Brain microvascular endothelial cell (primary cell): ENCODE measurements at regions not wholly inside any gene's neighbourhood (a gene's known extent, or its start where the extent isn't known, plus 50 kb on each side); places are given as distances from the start of the nearest gene placed in this dataset.
"Not testable (repeated sequence)": the region's sequence is repeated elsewhere in the genome, so short reads cannot be mapped to it uniquely, and the experiment has no call there.

ENCODE experiments used
- DNase-seq: peaks from one replicate; pipeline ENCODE4 v3.0.0-alpha.2; 2020
- H3K27ac ChIP-seq: fragments of 250-450 bp; sonication (Bioruptor Pico); 2 replicates; pipeline ENCODE4 v1.5.1; 2020; ENCODE audit warnings: mild to moderate bottlenecking, moderate library complexity
- H3K27me3 ChIP-seq: fragments of 250-450 bp; sonication (Bioruptor Pico); replicated peaks from 2 replicates; pipeline ENCODE4 v1.5.1; 2020; ENCODE audit warnings: mild to moderate bottlenecking
- H3K36me3 ChIP-seq: fragments of 250-450 bp; sonication (Bioruptor Pico); replicated peaks from 2 replicates; pipeline ENCODE4 v1.5.1; 2020; ENCODE audit warnings: mild to moderate bottlenecking
- H3K4me3 ChIP-seq: 2 replicates; pipeline ENCODE4 v1.5.1; 2011; ENCODE audit warnings: low read depth, mild to moderate bottlenecking, control low read depth, low read length, moderate library complexity
- in situ Hi-C: cut with HindIII; loops from 2 replicates; pipeline ENCODE4 v1.10.0; 2017; ENCODE audit warnings: low sequenced_read_pairs, low pct_ligation_motif_present
- TF ChIP-seq, protein P1 (sequence below): IDR thresholded peaks from 2 replicates; pipeline ENCODE4 v1.5.1; 2011; ENCODE audit warnings: low read depth, mild to moderate bottlenecking, moderate library complexity, low read length, control low read depth, inconsistent platforms; ENCODE audit errors: missing control alignments

- no peak for DNase-seq
- Histone ChIP-seq H3K27ac (no peak overlapping the region), H3K36me3 (no peaks in the 10 kb centered on the region), H3K27me3 (no peaks in the 10 kb centered on the region), H3K4me3 (no peak overlapping the region)
- TF ChIP-seq, protein P1, sequence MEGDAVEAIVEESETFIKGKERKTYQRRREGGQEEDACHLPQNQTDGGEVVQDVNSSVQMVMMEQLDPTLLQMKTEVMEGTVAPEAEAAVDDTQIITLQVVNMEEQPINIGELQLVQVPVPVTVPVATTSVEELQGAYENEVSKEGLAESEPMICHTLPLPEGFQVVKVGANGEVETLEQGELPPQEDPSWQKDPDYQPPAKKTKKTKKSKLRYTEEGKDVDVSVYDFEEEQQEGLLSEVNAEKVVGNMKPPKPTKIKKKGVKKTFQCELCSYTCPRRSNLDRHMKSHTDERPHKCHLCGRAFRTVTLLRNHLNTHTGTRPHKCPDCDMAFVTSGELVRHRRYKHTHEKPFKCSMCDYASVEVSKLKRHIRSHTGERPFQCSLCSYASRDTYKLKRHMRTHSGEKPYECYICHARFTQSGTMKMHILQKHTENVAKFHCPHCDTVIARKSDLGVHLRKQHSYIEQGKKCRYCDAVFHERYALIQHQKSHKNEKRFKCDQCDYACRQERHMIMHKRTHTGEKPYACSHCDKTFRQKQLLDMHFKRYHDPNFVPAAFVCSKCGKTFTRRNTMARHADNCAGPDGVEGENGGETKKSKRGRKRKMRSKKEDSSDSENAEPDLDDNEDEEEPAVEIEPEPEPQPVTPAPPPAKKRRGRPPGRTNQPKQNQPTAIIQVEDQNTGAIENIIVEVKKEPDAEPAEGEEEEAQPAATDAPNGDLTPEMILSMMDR, result no peak
- in situ Hi-C loops, result no loop called here
Observed at GRCh38 chr2:39922679-39923405, 143.8 kb upstream of the THUMPD2 start.

- H3K27ac ChIP-seq, result no peak overlapping the region
- TF ChIP-seq, protein P1, result no peak
- no peaks in the 10 kb centered on the region for H3K36me3 ChIP-seq
- DNase-seq, result no peak
- no peak overlapping the region for H3K4me3 ChIP-seq
- no peaks in the 10 kb centered on the region for H3K27me3 ChIP-seq
- in situ Hi-C loops, result no loop called here
Observed at GRCh38 chr2:39920307-39920801, 141.3 kb upstream of the THUMPD2 start.

DNA sequence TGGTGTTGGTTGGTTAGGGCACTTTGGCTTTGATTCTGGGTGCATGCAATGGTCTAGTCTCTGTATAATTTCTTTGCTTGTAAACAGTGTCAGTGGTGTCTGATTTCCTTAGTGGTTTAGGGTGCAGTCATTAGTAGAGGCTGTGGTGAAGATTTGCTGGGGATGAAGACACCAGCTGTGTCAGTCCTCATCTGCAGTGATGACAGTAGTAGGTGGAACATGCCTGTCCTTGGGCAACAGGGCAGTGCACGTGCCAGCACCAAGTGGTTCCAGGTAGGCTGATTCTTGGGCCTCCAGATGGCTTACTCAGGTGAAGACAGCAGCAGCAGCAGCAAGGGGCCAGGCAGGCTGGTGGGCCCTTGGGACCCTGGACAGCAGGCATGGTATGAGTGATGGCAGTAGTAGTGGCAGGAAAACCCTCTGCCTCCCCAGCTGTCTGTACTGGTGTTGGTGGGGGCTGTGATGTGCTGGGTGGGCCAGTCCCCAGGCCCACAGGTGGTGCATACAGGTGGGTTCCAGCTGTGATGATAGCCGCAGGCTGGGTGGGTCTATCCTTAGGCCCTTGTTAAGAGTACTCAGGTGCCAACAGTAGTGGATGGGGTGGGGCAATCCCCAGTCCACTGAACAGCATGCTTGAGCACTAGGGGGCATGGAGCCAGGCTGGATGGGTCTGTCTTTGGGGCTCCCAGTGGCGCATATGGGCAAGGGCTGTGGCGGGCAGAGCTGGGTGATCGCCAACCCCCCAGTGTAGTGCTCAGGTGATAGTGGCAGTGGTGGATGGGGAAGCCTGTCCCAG, 140.7 kb upstream of the THUMPD2 start:
- Histone ChIP-seq H3K27ac (no peak overlapping the region), H3K27me3 (no peaks in the 10 kb centered on the region), H3K36me3 (no peaks in the 10 kb centered on the region), H3K4me3 (no peak overlapping the region)
- TF ChIP-seq, protein P1, result no peak
- in situ Hi-C loops, result no loop called here
- DNase-seq, result no peak

- no peak overlapping the region for H3K27ac ChIP-seq
- in situ Hi-C loops, result no loop called here
- DNase-seq, result no peak
- H3K36me3 ChIP-seq, result no peaks in the 10 kb centered on the region
- H3K4me3 ChIP-seq, result no peak overlapping the region
- no peaks in the 10 kb centered on the region for H3K27me3 ChIP-seq
- TF ChIP-seq, protein P1, result no peak
Observed at GRCh38 chr2:39918886-39919285, 139.8 kb upstream of the THUMPD2 start.

DNA sequence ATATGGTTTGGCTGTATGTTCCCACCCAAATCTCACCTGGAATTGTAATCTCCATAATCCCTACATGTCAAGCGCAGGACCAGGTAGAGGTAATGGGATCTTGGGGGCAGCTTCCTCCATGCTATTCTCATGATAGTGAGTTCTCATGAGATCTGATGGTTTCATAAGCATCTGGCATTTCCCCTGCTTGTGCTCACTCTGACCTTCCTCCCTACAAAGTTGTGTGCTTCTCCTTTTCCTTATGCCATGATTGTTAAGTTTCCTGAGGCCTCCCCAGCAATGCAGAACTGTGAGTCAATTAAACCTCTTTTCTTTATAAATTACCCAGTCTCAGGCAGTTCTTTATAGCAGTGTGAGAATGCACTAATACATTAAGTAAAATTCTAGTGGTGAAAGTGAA, 138.3 kb upstream of the THUMPD2 start:
- in situ Hi-C loops, DNase-seq, H3K36me3 ChIP-seq, H3K4me3 ChIP-seq, H3K27ac ChIP-seq, H3K27me3 ChIP-seq: not testable (repeated sequence)

GRCh38 chr2:39914949-39915348, 135.9 kb upstream of the THUMPD2 start:
- no peaks in the 10 kb centered on the region for H3K27me3 ChIP-seq
- no peaks in the 10 kb centered on the region for H3K36me3 ChIP-seq
- H3K4me3 ChIP-seq, result no peak overlapping the region
- in situ Hi-C loops, result no loop called here
- no peak overlapping the region for H3K27ac ChIP-seq
- no peak for DNase-seq
- TF ChIP-seq, protein P1, result no peak
